ENCODE measurements at regions not wholly inside any gene's neighbourhood (a gene's known extent, or its start where the extent isn't known, plus 50 kb on each side); places are given as distances from the start of the nearest gene placed in this dataset.

GRCh38 chr21:26709090-26709489 lies 136.0 kb upstream of the CYYR1 start:
- no peak for TF ChIP-seq CTCF (IDR thresholded peaks at IDR 0.05 in 8 of 11, conservative IDR thresholded peaks at IDR 0.05 in 3 of 11)
- TF ChIP-seq POLR2AphosphoS5 (IDR thresholded peaks at IDR 0.05), result no peak

Data from spleen (tissue), 7 donors.